NB4 (cell line): ENCODE measurements at regions not wholly inside any gene's neighbourhood (a gene's known extent, or its start where the extent isn't known, plus 50 kb on each side); places are given as distances from the start of the nearest gene placed in this dataset.

Experiments used
- CTCF ChIP-seq: IDR thresholded peaks from one replicate; pipeline ENCODE4 v1.5.1; 2012; ENCODE audit warnings: low read depth, low read length
- MAX ChIP-seq: IDR thresholded peaks from 2 replicates; pipeline ENCODE4 v1.6.1; 2011; ENCODE audit warnings: low read depth, low read length
- MYC ChIP-seq: IDR thresholded peaks from 2 replicates; pipeline ENCODE4 v1.6.1; 2011; ENCODE audit warnings: low read depth, low read length
- POLR2A ChIP-seq: IDR thresholded peaks from 2 replicates; pipeline ENCODE4 v1.6.1; 2011; ENCODE audit warnings: mild to moderate bottlenecking; ENCODE audit not compliant: insufficient read length; ENCODE audit errors: extremely low read depth

GRCh38 chr14:51327376-51327775 lies 87.3 kb downstream of the TMX1 start:
- TF ChIP-seq POLR2A: no peak
- no peak for TF ChIP-seq CTCF
- TF ChIP-seq MAX: no peak
- TF ChIP-seq MYC: no peak
